ENCODE measurements at regions not wholly inside any gene's neighbourhood (a gene's known extent, or its start where the extent isn't known, plus 50 kb on each side); places are given as distances from the start of the nearest gene placed in this dataset.

DNA sequence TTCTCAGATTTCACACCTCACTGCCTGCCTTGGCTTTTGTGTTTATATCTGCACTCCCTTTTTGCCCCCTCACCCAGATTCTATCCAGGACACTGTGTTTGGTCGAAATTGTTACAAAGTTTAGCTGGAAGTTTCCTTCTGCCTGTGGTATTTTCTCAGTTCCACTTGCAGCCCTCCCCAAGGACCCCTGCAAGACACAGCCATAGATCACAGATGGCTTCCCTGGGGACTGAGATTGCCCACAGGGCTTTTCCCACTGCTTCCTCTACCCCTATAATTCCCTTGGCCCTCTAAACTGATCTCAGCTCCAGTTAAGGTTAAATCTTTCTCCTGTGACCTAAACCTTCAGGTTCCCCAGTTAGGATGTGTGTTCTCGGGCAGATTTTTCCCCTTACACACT, 146.1 kb upstream of the C11orf87 start:
- in situ Hi-C loops (cut with HindIII; ENCODE audit: low sequenced_read_pairs): no loop called here
- TF ChIP-seq, protein P1, sequence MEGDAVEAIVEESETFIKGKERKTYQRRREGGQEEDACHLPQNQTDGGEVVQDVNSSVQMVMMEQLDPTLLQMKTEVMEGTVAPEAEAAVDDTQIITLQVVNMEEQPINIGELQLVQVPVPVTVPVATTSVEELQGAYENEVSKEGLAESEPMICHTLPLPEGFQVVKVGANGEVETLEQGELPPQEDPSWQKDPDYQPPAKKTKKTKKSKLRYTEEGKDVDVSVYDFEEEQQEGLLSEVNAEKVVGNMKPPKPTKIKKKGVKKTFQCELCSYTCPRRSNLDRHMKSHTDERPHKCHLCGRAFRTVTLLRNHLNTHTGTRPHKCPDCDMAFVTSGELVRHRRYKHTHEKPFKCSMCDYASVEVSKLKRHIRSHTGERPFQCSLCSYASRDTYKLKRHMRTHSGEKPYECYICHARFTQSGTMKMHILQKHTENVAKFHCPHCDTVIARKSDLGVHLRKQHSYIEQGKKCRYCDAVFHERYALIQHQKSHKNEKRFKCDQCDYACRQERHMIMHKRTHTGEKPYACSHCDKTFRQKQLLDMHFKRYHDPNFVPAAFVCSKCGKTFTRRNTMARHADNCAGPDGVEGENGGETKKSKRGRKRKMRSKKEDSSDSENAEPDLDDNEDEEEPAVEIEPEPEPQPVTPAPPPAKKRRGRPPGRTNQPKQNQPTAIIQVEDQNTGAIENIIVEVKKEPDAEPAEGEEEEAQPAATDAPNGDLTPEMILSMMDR (IDR thresholded peaks at IDR 0.05; ENCODE audit: low read depth, low read length): no peak
- no peak overlapping the region for H3K4me3 ChIP-seq (ENCODE audit: low read depth, low read length)
- DNase-seq (ENCODE audit: low read depth, low spot score): no peak

DNA sequence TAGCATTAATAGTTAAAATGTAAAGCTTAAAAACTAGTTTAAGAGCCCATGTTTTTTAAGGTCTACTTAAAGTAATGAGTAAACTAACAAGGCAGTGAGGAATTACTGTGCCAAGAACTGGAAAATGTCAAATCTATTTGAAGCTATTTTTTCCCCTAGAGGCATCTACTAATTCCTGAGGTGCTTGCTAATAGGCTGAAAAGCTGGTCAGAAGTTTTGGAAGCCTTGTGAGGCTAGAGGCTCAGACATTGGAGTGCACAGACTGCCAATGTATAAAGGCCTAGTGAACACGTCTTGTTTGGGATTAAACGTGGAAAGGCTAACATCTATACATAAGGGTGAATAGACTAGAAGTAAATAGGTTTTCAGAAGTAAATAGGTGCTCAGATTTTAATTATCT, 136.5 kb upstream of the C11orf87 start:
- no peak overlapping the region for H3K4me3 ChIP-seq (ENCODE audit: low read depth, low read length)
- in situ Hi-C loops (cut with HindIII; ENCODE audit: low sequenced_read_pairs): no loop called here
- DNase-seq (ENCODE audit: low read depth, low spot score): no peak
- TF ChIP-seq, protein P1 (IDR thresholded peaks at IDR 0.05; ENCODE audit: low read depth, low read length): no peak

DNA sequence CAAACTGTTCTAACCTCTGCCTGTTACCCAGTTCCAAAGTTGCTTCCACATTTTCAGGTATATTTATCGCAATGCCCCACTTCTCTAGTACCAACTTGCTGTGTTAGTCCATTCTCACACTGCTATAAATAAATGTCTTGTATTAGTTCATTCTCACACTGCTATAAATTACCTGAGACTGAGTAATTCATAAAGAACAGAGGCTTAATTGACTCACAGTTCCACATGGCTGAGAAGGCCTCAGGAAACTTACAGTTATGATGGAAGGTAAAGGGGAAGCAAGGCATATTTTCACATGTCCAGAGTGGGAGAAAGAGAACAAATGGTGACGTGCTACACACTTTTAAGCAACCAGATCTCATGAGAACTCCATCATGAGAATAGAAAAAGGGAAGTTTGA, 130.4 kb upstream of the C11orf87 start:
- no peak for DNase-seq (ENCODE audit: low read depth, low spot score)
- in situ Hi-C loops (cut with HindIII; ENCODE audit: low sequenced_read_pairs): no loop called here
- no peak overlapping the region for H3K4me3 ChIP-seq (ENCODE audit: low read depth, low read length)
- TF ChIP-seq, protein P1 (IDR thresholded peaks at IDR 0.05; ENCODE audit: low read depth, low read length): no peak

DNA sequence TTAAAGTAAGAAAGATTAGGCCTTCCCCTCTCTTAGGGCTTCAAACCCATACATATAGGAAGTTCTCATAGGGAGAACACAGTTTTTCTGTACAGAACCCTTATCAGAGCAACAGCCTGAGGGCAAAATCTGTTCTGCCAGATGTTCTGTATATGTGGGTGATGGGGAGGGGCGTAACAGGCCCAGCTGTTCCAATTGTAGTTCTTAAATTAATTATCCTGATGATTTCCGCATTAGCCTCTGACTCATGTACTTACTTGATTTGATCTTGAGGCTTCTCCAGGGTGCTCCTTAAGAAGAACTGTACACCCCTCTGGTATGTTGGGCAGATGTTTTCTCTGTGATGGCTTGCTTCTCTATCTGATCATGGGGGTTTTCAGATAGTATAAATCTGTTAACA, 123.1 kb upstream of the C11orf87 start:
- DNase-seq (ENCODE audit: low read depth, low spot score): no peak
- TF ChIP-seq, protein P1 (IDR thresholded peaks at IDR 0.05; ENCODE audit: low read depth, low read length): no peak
- in situ Hi-C loops (cut with HindIII; ENCODE audit: low sequenced_read_pairs): no loop called here
- no peak overlapping the region for H3K4me3 ChIP-seq (ENCODE audit: low read depth, low read length)

DNA sequence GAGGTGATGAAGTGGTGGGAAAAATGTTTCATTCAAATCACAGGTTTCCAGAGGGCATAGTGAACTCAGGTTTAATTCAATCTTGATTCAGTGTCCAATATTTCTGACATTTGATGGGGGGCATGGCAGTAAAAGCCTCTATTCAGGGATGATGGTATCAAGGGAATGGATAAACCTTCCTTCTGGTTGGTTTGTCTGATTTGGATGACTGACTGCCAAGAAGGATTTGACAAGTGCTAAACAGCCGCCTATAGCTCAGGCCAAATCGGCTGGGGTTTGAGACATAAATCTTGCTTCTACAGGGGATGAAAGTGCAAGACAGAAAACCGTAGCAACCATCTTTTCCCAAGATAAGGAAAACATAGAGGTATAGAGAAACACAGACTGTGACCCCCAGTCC, 121.8 kb upstream of the C11orf87 start:
- TF ChIP-seq, protein P1 (IDR thresholded peaks at IDR 0.05; ENCODE audit: low read depth, low read length): no peak
- DNase-seq (ENCODE audit: low read depth, low spot score): no peak
- in situ Hi-C loops (cut with HindIII; ENCODE audit: low sequenced_read_pairs): no loop called here
- no peak overlapping the region for H3K4me3 ChIP-seq (ENCODE audit: low read depth, low read length)

DNA sequence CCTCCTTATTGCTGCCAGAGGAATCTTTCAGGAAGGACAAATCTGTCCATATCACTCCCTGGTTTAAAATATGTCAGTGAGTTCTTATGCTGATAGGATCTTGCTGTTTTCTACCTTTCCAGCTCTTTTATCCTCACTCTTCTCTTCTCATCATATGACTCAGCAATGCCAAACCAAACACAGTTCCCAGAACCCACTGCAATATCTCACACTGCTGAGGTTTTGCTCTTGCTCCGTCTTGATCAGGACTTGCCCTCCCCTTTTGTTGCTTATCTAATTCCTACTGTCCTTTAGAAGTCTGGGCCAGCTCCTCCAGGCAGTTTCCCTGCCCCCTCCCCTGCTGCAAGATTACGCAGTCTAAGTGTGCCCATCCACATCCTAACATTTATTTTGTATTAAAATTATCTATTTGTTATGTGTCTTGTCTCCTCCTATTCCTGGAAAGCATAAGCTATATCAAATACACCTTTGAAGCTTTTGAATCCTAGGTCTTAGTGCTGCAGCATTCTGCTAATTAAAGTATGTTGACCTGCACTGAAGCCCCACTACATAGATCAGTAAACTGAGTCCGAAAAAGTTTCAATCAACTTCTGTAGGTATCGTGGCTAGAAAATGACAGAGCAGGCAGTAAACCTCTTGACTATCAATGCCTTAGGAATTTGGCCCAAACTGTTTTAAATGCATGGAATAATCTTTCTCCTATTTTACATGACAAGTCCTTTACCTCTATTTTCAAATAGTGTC, 119.2 kb upstream of the C11orf87 start:
- in situ Hi-C loops (cut with HindIII; ENCODE audit: low sequenced_read_pairs): no loop called here
- no peak overlapping the region for H3K4me3 ChIP-seq (ENCODE audit: low read depth, low read length)
- TF ChIP-seq, protein P1 (IDR thresholded peaks at IDR 0.05; ENCODE audit: low read depth, low read length): no peak
- DNase-seq (ENCODE audit: low read depth, low spot score): no peak
